ENCODE measurements at regions not wholly inside any gene's neighbourhood (a gene's known extent, or its start where the extent isn't known, plus 50 kb on each side); places are given as distances from the start of the nearest gene placed in this dataset.

GRCh38 chr5:23035555-23036090, 182.5 kb upstream of the CDH12 start:
- TF ChIP-seq CTCF (IDR thresholded peaks at IDR 0.05; ENCODE audit: low read depth, low read length, poor library complexity, severe bottlenecking) (no peak), EZH2phosphoT487 (IDR thresholded peaks at IDR 0.05; ENCODE audit: borderline replicate concordance, low read length) (no peak)
- Histone ChIP-seq H3K9me3 (ENCODE audit: control insufficient read depth, insufficient read depth, low read length) (no peaks in the 10 kb centered on the region), H3K79me2 (ENCODE audit: control insufficient read depth, low read length) (no peaks in the 10 kb centered on the region), H3K9me2 (replicated peaks; ENCODE audit: control insufficient read depth, low read length) (no peaks in the 10 kb centered on the region), H3K27ac (ENCODE audit: low read depth, low read length) (no peak overlapping the region), H3F3A (ENCODE audit: control insufficient read depth, insufficient read depth) (no peaks in the 10 kb centered on the region), H3K4me1 (ENCODE audit: control insufficient read depth, low read length) (no peaks in the 10 kb centered on the region), H4K20me1 (ENCODE audit: control insufficient read depth, insufficient read depth, low read depth, low read length) (no peaks in the 10 kb centered on the region), H3K27me3 (ENCODE audit: control insufficient read depth, low read length) (no peaks in the 10 kb centered on the region), H3K4me3 (ENCODE audit: low read length) (no peak overlapping the region), H3K36me3 (ENCODE audit: control insufficient read depth, low read length) (no peaks in the 10 kb centered on the region), H3K4me2 (ENCODE audit: low read length) (no peak overlapping the region)

GRCh38 chr5:23033864-23034263, 180.7 kb upstream of the CDH12 start:
- no peak overlapping the region for H3K4me3 ChIP-seq (ENCODE audit: low read length)
- no peaks in the 10 kb centered on the region for H3K9me2 ChIP-seq (replicated peaks; ENCODE audit: control insufficient read depth, low read length)
- H3K36me3 ChIP-seq (ENCODE audit: control insufficient read depth, low read length) = no peaks in the 10 kb centered on the region
- no peak for TF ChIP-seq EZH2phosphoT487 (IDR thresholded peaks at IDR 0.05; ENCODE audit: borderline replicate concordance, low read length)
- no peak for TF ChIP-seq CTCF (IDR thresholded peaks at IDR 0.05; ENCODE audit: low read depth, low read length, poor library complexity, severe bottlenecking)
- no peak overlapping the region for H3K4me2 ChIP-seq (ENCODE audit: low read length)
- no peak overlapping the region for H3K27ac ChIP-seq (ENCODE audit: low read depth, low read length)
- H3F3A ChIP-seq (ENCODE audit: control insufficient read depth, insufficient read depth) = no peaks in the 10 kb centered on the region
- no peaks in the 10 kb centered on the region for H4K20me1 ChIP-seq (ENCODE audit: control insufficient read depth, insufficient read depth, low read depth, low read length)
- H3K9me3 ChIP-seq (ENCODE audit: control insufficient read depth, insufficient read depth, low read length) = no peaks in the 10 kb centered on the region
- H3K4me1 ChIP-seq (ENCODE audit: control insufficient read depth, low read length) = no peaks in the 10 kb centered on the region
- H3K27me3 ChIP-seq (ENCODE audit: control insufficient read depth, low read length) = no peaks in the 10 kb centered on the region
- H3K79me2 ChIP-seq (ENCODE audit: control insufficient read depth, low read length) = no peaks in the 10 kb centered on the region

- Histone ChIP-seq H3K79me2 (ENCODE audit: control insufficient read depth, low read length) (no peaks in the 10 kb centered on the region), H3F3A (ENCODE audit: control insufficient read depth, insufficient read depth) (no peaks in the 10 kb centered on the region), H3K4me2 (ENCODE audit: low read length) (no peak overlapping the region), H4K20me1 (ENCODE audit: control insufficient read depth, insufficient read depth, low read depth, low read length) (no peaks in the 10 kb centered on the region), H3K27me3 (ENCODE audit: control insufficient read depth, low read length) (no peaks in the 10 kb centered on the region), H3K4me1 (ENCODE audit: control insufficient read depth, low read length) (no peaks in the 10 kb centered on the region), H3K36me3 (ENCODE audit: control insufficient read depth, low read length) (no peaks in the 10 kb centered on the region), H3K27ac (ENCODE audit: low read depth, low read length) (no peak overlapping the region), H3K9me2 (replicated peaks; ENCODE audit: control insufficient read depth, low read length) (no peaks in the 10 kb centered on the region), H3K4me3 (ENCODE audit: low read length) (no peak overlapping the region), H3K9me3 (ENCODE audit: control insufficient read depth, insufficient read depth, low read length) (no peaks in the 10 kb centered on the region; the same call in 1 of the 2 replicates)
- TF ChIP-seq CTCF (IDR thresholded peaks at IDR 0.05; ENCODE audit: low read depth, low read length, poor library complexity, severe bottlenecking) = no peak
- TF ChIP-seq EZH2phosphoT487 (IDR thresholded peaks at IDR 0.05; ENCODE audit: borderline replicate concordance, low read length) = no peak
Observed at GRCh38 chr5:23029290-23029689, 176.1 kb upstream of the CDH12 start.

Measured in DOHH2 (cell line).